ENCODE measurements at regions not wholly inside any gene's neighbourhood (a gene's known extent, or its start where the extent isn't known, plus 50 kb on each side); places are given as distances from the start of the nearest gene placed in this dataset.

DNA sequence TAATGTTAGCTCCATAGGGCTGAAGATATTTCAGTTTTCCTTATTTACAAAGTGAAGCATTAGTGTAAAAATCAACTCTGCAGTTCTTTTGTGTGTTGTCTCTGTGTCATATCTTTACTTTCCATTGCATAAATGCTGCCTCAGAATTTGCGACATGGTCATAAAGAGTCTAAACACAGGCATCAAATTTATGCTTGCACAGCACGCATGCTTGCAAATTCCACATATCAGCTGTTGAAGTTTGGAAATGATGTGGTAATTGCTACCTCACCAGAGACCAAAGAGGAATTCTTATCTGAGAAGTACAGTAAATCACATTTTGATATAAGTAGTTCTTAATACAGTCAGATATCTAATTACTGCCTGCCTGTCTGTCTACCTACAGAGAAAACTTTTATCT lies 348.2 kb upstream of the GRM3 start:
- TF ChIP-seq, protein P1, sequence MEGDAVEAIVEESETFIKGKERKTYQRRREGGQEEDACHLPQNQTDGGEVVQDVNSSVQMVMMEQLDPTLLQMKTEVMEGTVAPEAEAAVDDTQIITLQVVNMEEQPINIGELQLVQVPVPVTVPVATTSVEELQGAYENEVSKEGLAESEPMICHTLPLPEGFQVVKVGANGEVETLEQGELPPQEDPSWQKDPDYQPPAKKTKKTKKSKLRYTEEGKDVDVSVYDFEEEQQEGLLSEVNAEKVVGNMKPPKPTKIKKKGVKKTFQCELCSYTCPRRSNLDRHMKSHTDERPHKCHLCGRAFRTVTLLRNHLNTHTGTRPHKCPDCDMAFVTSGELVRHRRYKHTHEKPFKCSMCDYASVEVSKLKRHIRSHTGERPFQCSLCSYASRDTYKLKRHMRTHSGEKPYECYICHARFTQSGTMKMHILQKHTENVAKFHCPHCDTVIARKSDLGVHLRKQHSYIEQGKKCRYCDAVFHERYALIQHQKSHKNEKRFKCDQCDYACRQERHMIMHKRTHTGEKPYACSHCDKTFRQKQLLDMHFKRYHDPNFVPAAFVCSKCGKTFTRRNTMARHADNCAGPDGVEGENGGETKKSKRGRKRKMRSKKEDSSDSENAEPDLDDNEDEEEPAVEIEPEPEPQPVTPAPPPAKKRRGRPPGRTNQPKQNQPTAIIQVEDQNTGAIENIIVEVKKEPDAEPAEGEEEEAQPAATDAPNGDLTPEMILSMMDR (IDR thresholded peaks at IDR 0.05): no peak
- no peak for TF ChIP-seq POLR2A (IDR thresholded peaks at IDR 0.05)
